ENCODE measurements at regions not wholly inside any gene's neighbourhood (a gene's known extent, or its start where the extent isn't known, plus 50 kb on each side); places are given as distances from the start of the nearest gene placed in this dataset.

- ChIA-PET CTCF (no interaction called here), POLR2A (no interaction called here)
These were observed 262.1 kb upstream of the CA10 start for GRCh38 chr17:52420555-52421078.

GRCh38 chr17:52419229-52419641, 260.7 kb upstream of the CA10 start:
- Histone ChIP-seq H3K27ac (ENCODE audit: extremely low read depth, low read depth, low read length) (no peak overlapping the region), H3K4me3 (ENCODE audit: low read depth, low read length) (no peak overlapping the region), H3K4me1 (ENCODE audit: control insufficient read depth, insufficient read depth, low read length) (no peaks in the 10 kb centered on the region), H3K36me3 (ENCODE audit: control insufficient read depth in 2 of 2, insufficient read depth in 1 of 2, low read length in 2 of 2) (no peaks in the 10 kb centered on the region), H3K9me3 (ENCODE audit: control insufficient read depth, insufficient read depth, low read depth, low read length) (no peaks in the 10 kb centered on the region)
- TF ChIP-seq SETDB1 (IDR thresholded peaks at IDR 0.05; ENCODE audit: insufficient read length, low read length) (no peak), INSM2 (tag by site-specific recombination; IDR thresholded peaks at IDR 0.05) (no peak), ZNF473 (tag by site-specific recombination; IDR thresholded peaks at IDR 0.05) (no peak), ZNF121 (tag by site-specific recombination; IDR thresholded peaks at IDR 0.05) (no peak), ZNF239 (tag by site-specific recombination; IDR thresholded peaks at IDR 0.05) (no peak), ZNF792 (tag by site-specific recombination; IDR thresholded peaks at IDR 0.05) (no peak), ZNF670 (tag by site-specific recombination; IDR thresholded peaks at IDR 0.05; ENCODE audit: low read depth) (no peak), TSHZ1 (tag by site-specific recombination; IDR thresholded peaks at IDR 0.05; ENCODE audit: borderline replicate concordance) (no peak), ZBTB8A (tag by site-specific recombination; IDR thresholded peaks at IDR 0.05) (no peak), PRDM2 (tag by site-specific recombination; IDR thresholded peaks at IDR 0.05; ENCODE audit: borderline replicate concordance) (no peak), ZNF248 (tag by site-specific recombination; IDR thresholded peaks at IDR 0.05) (no peak), ZNF24 (tag by site-specific recombination; IDR thresholded peaks at IDR 0.05) (no peak)
- ChIA-PET POLR2A (no interaction called here), CTCF (no interaction called here)

More at GRCh38 chr17:52420555-52421078, 262.1 kb upstream of the CA10 start:
- no peaks in the 10 kb centered on the region for H3K4me1 ChIP-seq (ENCODE audit: control insufficient read depth, insufficient read depth, low read length)
- no peaks in the 10 kb centered on the region for H3K36me3 ChIP-seq (ENCODE audit: control insufficient read depth in 2 of 2, insufficient read depth in 1 of 2, low read length in 2 of 2)
- no peak overlapping the region for H3K4me3 ChIP-seq (ENCODE audit: low read depth, low read length)
- no peaks in the 10 kb centered on the region for H3K9me3 ChIP-seq (ENCODE audit: control insufficient read depth, insufficient read depth, low read depth, low read length)
- TF ChIP-seq ZNF585B (tag by site-specific recombination; IDR thresholded peaks at IDR 0.05), result no peak
- no peak for TF ChIP-seq ZEB2 (tag by site-specific recombination; IDR thresholded peaks at IDR 0.05)
- no peak for TF ChIP-seq ZBTB49 (tag by site-specific recombination; IDR thresholded peaks at IDR 0.05; ENCODE audit: low read depth)
- TF ChIP-seq PRDM1 (tag by site-specific recombination; IDR thresholded peaks at IDR 0.05), result no peak
- no peak for TF ChIP-seq ZNF133 (tag by site-specific recombination; IDR thresholded peaks at IDR 0.05)
- no peak overlapping the region for H3K27ac ChIP-seq (ENCODE audit: extremely low read depth, low read depth, low read length)
